H1 (cell line): ENCODE measurements at regions not wholly inside any gene's neighbourhood (a gene's known extent, or its start where the extent isn't known, plus 50 kb on each side); places are given as distances from the start of the nearest gene placed in this dataset.

Source experiments
- CTCF ChIA-PET: fragments of 300-600 bp; sonication (Branson Sonifier 250); formaldehyde crosslinking; loops from one replicate; lab custom pipeline; 2021; ENCODE audit not compliant: partially characterized antibody; lab: Charles Lee
- POLR2A ChIA-PET: fragments of 300-600 bp; sonication (Branson Sonifier 250); formaldehyde crosslinking; loops from one replicate; lab custom pipeline; 2021; ENCODE audit warnings: inconsistent platforms; ENCODE audit not compliant: partially characterized antibody; lab: Charles Lee
- DNase-seq, 2 experiments: peaks; one replicate each; pipeline versions ENCODE4 v3.0.0 to v3.0.0-alpha.2; 2010 to 2022; ENCODE audit warnings: low spot score in 2 of 2, low read depth in 1 of 2, mixed read lengths in 1 of 2
- FAIRE-seq: peaks from 2 replicates; lab custom pipeline; 2011; peaks lifted over from hg19 to GRCh38; lab: Jason Lieb, UNC
- H2AFZ ChIP-seq: 2 replicates; pipeline ENCODE4 v1.8.1; 2012; ENCODE audit warnings: low read length, inconsistent platforms
- H2AK5ac ChIP-seq: 2 replicates; pipeline ENCODE4 v1.6.1; 2013; ENCODE audit warnings: low read depth, low read length
- H2BK120ac ChIP-seq: replicated peaks from 2 replicates; pipeline ENCODE3; 2013; ENCODE audit warnings: low read depth, low read length, inconsistent platforms
- H2BK12ac ChIP-seq: 2 replicates; pipeline ENCODE4 v1.6.1; 2013; ENCODE audit warnings: low read depth, low read length
- H2BK15ac ChIP-seq: 2 replicates; pipeline ENCODE4 v1.6.1; 2013; ENCODE audit warnings: low read length
- H2BK20ac ChIP-seq: 2 replicates; pipeline ENCODE4 v1.6.1; 2013; ENCODE audit warnings: low read length
- H2BK5ac ChIP-seq: 2 replicates; pipeline ENCODE4 v1.6.1; 2013; ENCODE audit warnings: low read depth, low read length
- H3K14ac ChIP-seq: 2 replicates; pipeline ENCODE4 v1.6.1; 2013; ENCODE audit warnings: inconsistent platforms; ENCODE audit not compliant: insufficient read length
- H3K18ac ChIP-seq: 2 replicates; pipeline ENCODE4 v1.6.1; 2013; ENCODE audit warnings: low read length; ENCODE audit errors: extremely low read depth
- H3K23ac ChIP-seq: 2 replicates; pipeline ENCODE4 v1.6.1; 2013; ENCODE audit warnings: inconsistent platforms; ENCODE audit not compliant: insufficient read length
- H3K23me2 ChIP-seq: 2 replicates; pipeline ENCODE4 v1.6.1; 2013; ENCODE audit warnings: low read depth, low read length
- H3K27ac ChIP-seq: 2 replicates; pipeline ENCODE4 v1.6.1; 2011; ENCODE audit warnings: low read depth, low read length, inconsistent platforms
- H3K27me3 ChIP-seq, 4 experiments: replicated peaks in 1 of 4; 1 replicate in 1 of 4; 2 replicates in 3 of 4; pipeline versions ENCODE4 v1.6.1 to v1.8.1; 2011 to 2013; ENCODE audit warnings: low read length in 3 of 4, mild to moderate bottlenecking in 3 of 4, inconsistent platforms in 2 of 4, mixed read lengths in 2 of 4, moderate library complexity in 1 of 4; ENCODE audit not compliant: control insufficient read depth in 3 of 4, insufficient read depth in 3 of 4; ENCODE audit errors: extremely low read depth in 1 of 4
- H3K36me3 ChIP-seq, 4 experiments: 2 replicates each; pipeline versions ENCODE4 v1.6.1 to v1.8.1; 2011 to 2013; ENCODE audit warnings: mild to moderate bottlenecking in 4 of 4, low read length in 3 of 4, moderate library complexity in 2 of 4, control low read depth in 1 of 4, inconsistent platforms in 1 of 4; ENCODE audit not compliant: insufficient read depth in 4 of 4, control insufficient read depth in 2 of 4
- H3K4ac ChIP-seq: replicated peaks from 2 replicates; pipeline ENCODE3; 2013; ENCODE audit warnings: low read length, low read depth, mixed read lengths, inconsistent platforms; ENCODE audit not compliant: insufficient read length
- H3K4me1 ChIP-seq, 4 experiments: replicated peaks in 1 of 4; 1 replicate in 1 of 4; 2 replicates in 3 of 4; pipeline versions ENCODE4 v1.6.1 to v1.8.1; 2011 to 2013; ENCODE audit warnings: low read length in 3 of 4, inconsistent platforms in 2 of 4, mixed read lengths in 1 of 4; ENCODE audit not compliant: insufficient read depth in 4 of 4, control insufficient read depth in 3 of 4
- H3K4me2 ChIP-seq, 2 experiments: 2 replicates each; pipeline versions ENCODE4 v1.6.1 to v1.8.1; 2011 to 2013; ENCODE audit warnings: low read depth in 2 of 2, low read length in 2 of 2, control low read depth in 1 of 2, inconsistent platforms in 1 of 2, mild to moderate bottlenecking in 1 of 2; ENCODE audit not compliant: insufficient read depth in 1 of 2
- H3K4me3 ChIP-seq, 4 experiments: fragments of 200-600, 300-600 bp in 1 of 4; sonication (generic), shearing (Covaris generic), sonication (Bioruptor Twin) in 1 of 4; 2 replicates each; pipeline versions ENCODE4 v1.5.1 to v1.8.1; 2011 to 2016; ENCODE audit warnings: low read length in 4 of 4, low read depth in 3 of 4, control low read depth in 2 of 4, inconsistent platforms in 2 of 4, mild to moderate bottlenecking in 2 of 4, mixed read lengths in 1 of 4, moderate library complexity in 1 of 4; ENCODE audit not compliant: insufficient read depth in 2 of 4; ENCODE audit errors: extremely low read depth in 1 of 4
- H3K56ac ChIP-seq: replicated peaks from 2 replicates; pipeline ENCODE3; 2013; ENCODE audit warnings: low read depth, mild to moderate bottlenecking, mixed read lengths, low read length, inconsistent platforms; ENCODE audit not compliant: insufficient read length
- H3K79me1 ChIP-seq: 2 replicates; pipeline ENCODE4 v1.6.1; 2013; ENCODE audit warnings: low read depth, low read length, control low read depth
- H3K79me2 ChIP-seq, 2 experiments: 2 replicates each; pipeline versions ENCODE4 v1.6.1 to v1.8.1; 2012 to 2013; ENCODE audit warnings: low read length in 2 of 2, mild to moderate bottlenecking in 2 of 2, inconsistent platforms in 1 of 2; ENCODE audit not compliant: insufficient read depth in 2 of 2, control insufficient read depth in 1 of 2
- H3K9ac ChIP-seq, 4 experiments: replicated peaks in 1 of 4; 1 replicate in 1 of 4; 2 replicates in 3 of 4; pipeline versions ENCODE4 v1.6.1 to v1.8.1; 2011 to 2013; ENCODE audit warnings: low read depth in 3 of 4, low read length in 3 of 4, control low read depth in 2 of 4, mild to moderate bottlenecking in 2 of 4, moderate library complexity in 2 of 4, inconsistent platforms in 1 of 4; ENCODE audit errors: extremely low read depth in 1 of 4
- H3K9me3 ChIP-seq, 2 experiments: 2 replicates each; pipeline versions ENCODE4 v1.6.1 to v1.8.1; 2012 to 2013; ENCODE audit warnings: mild to moderate bottlenecking in 2 of 2, moderate library complexity in 2 of 2, control low read depth in 1 of 2, inconsistent platforms in 1 of 2, low read depth in 1 of 2, low read length in 1 of 2, mixed read lengths in 1 of 2; ENCODE audit not compliant: insufficient read depth in 2 of 2
- H4K20me1 ChIP-seq, 2 experiments: replicated peaks in 1 of 2; 2 replicates each; pipeline versions ENCODE3 to v1.8.1; 2011 to 2013; ENCODE audit warnings: inconsistent platforms in 2 of 2, low read length in 2 of 2, mild to moderate bottlenecking in 1 of 2; ENCODE audit not compliant: insufficient read depth in 2 of 2, control insufficient read depth in 1 of 2
- H4K5ac ChIP-seq: 2 replicates; pipeline ENCODE4 v1.6.1; 2013; ENCODE audit warnings: low read length, low read depth, mixed read lengths, inconsistent platforms; ENCODE audit not compliant: insufficient read length
- H4K8ac ChIP-seq: 2 replicates; pipeline ENCODE4 v1.8.0; 2013; ENCODE audit warnings: mild to moderate bottlenecking, moderate library complexity, low read length, inconsistent platforms; ENCODE audit not compliant: insufficient read depth; ENCODE audit errors: extremely low read depth
- H4K91ac ChIP-seq: replicated peaks from 2 replicates; pipeline ENCODE3; 2013; ENCODE audit warnings: low read length, mixed read lengths, inconsistent platforms; ENCODE audit not compliant: insufficient read length
- CTCF ChIP-seq, 3 experiments: IDR thresholded peaks; 1 replicate in 2 of 3; 2 replicates in 1 of 3; pipeline versions ENCODE4 v1.5.1 to v1.6.1; 2011; ENCODE audit warnings: low read length in 3 of 3, mild to moderate bottlenecking in 3 of 3, inconsistent platforms in 2 of 3, low read depth in 1 of 3, moderate library complexity in 1 of 3; ENCODE audit not compliant: insufficient read depth in 1 of 3; ENCODE audit errors: control extremely low read depth in 1 of 3
- EGR1 ChIP-seq: IDR thresholded peaks from 2 replicates; pipeline ENCODE4 v1.6.1; 2011; ENCODE audit warnings: low read depth, low read length, borderline replicate concordance
- EP300 ChIP-seq, 2 experiments: IDR thresholded peaks; 1 replicate in 1 of 2; 2 replicates in 1 of 2; pipeline ENCODE4 v1.6.1; 2011 to 2012; ENCODE audit warnings: low read depth in 2 of 2, low read length in 2 of 2, mild to moderate bottlenecking in 2 of 2, borderline replicate concordance in 1 of 2, inconsistent platforms in 1 of 2, moderate library complexity in 1 of 2
- JUND ChIP-seq: IDR thresholded peaks from 2 replicates; pipeline ENCODE4 v1.6.1; 2011; ENCODE audit warnings: mild to moderate bottlenecking, improper control_type of control experiment, low read length
- RXRA ChIP-seq: IDR thresholded peaks from 2 replicates; pipeline ENCODE4 v1.6.1; 2011; ENCODE audit warnings: low read depth, mild to moderate bottlenecking, low read length, moderate library complexity; ENCODE audit not compliant: insufficient read depth
- TCF12 ChIP-seq: IDR thresholded peaks from 2 replicates; pipeline ENCODE4 v1.6.1; 2011; ENCODE audit warnings: low read depth, mild to moderate bottlenecking, low read length
- WGBS, 2 experiments: shearing (Covaris generic) in 1 of 2; methylation state at CpG; one replicate each; pipeline versions ENCODE4 v1.1.6 to v1.1.7; 2013 to 2015; ENCODE audit warnings: low lambda C conversion rate in 2 of 2, mixed read lengths in 2 of 2, inconsistent platforms in 1 of 2, low coverage in 1 of 2, missing lambda C conversion rate in 1 of 2; ENCODE audit not compliant: insufficient replicate concordance in 2 of 2, insufficient coverage in 1 of 2, insufficient read length in 1 of 2; ENCODE audit errors: extremely low coverage in 1 of 2, missing lambda C conversion rate in 1 of 2; 5-methylcytosine and 5-hydroxymethylcytosine counted together

- H3K27ac ChIP-seq = no peak overlapping the region
- H2BK120ac ChIP-seq = no peak overlapping the region
- H3K79me1 ChIP-seq = no peaks in the 10 kb centered on the region
- DNase-seq (no peak), FAIRE-seq (no peak)
- H3K23ac ChIP-seq = no peak overlapping the region
- H3K4ac ChIP-seq = no peak overlapping the region
- no peak overlapping the region for H2BK12ac ChIP-seq
- WGBS, 2 experiments = 84% methylated on average over 4 of the region's 4 CpGs; no CpG with 5 or more reads in 1 of the 2 experiments
- no peak overlapping the region for H4K91ac ChIP-seq
- H3K9ac ChIP-seq = no peak overlapping the region
- ChIA-PET CTCF (interaction anchor here (0.8 to 1.3 kb wide), 3 partner anchors 12 to 232 kb away, joined by 3 to 4 read pairs (median 3); no protein-coding TSS in a partner anchor), POLR2A (no interaction called here)
- no peaks in the 10 kb centered on the region for H3K4me1 ChIP-seq
- H3K27me3 ChIP-seq = no peaks in the 10 kb centered on the region
- no peak overlapping the region for H3K18ac ChIP-seq
- no peaks in the 10 kb centered on the region for H3K23me2 ChIP-seq
- no peak overlapping the region for H2AFZ ChIP-seq
- no peak overlapping the region for H3K4me2 ChIP-seq
- H3K36me3 ChIP-seq = no peaks in the 10 kb centered on the region
- H2BK20ac ChIP-seq = no peak overlapping the region
- H4K8ac ChIP-seq = no peak overlapping the region
- H3K4me3 ChIP-seq = no peak overlapping the region
- H2AK5ac ChIP-seq = no peak overlapping the region
- H3K9me3 ChIP-seq = peaks cover 4 to 14% of the 10 kb centered on the region in 2 experiments; a peak in 3 of 4 replicates
- no peak overlapping the region for H3K56ac ChIP-seq
- H4K5ac ChIP-seq = no peak overlapping the region
- H2BK15ac ChIP-seq = no peak overlapping the region
- no peaks in the 10 kb centered on the region for H4K20me1 ChIP-seq
- no peak overlapping the region for H2BK5ac ChIP-seq
- H3K79me2 ChIP-seq = no peaks in the 10 kb centered on the region
- H3K14ac ChIP-seq = no peak overlapping the region
- TF ChIP-seq RXRA = no peak
- no peak for TF ChIP-seq CTCF (IDR thresholded peaks at IDR 0.05; ENCODE audit: control extremely low read depth in 1 of 3, insufficient read depth in 1 of 3, low read depth in 1 of 3, low read length in 3 of 3)
- no peak for TF ChIP-seq TCF12
- no peak for TF ChIP-seq EGR1
- TF ChIP-seq JUND = no peak
- TF ChIP-seq EP300 (IDR thresholded peaks at IDR 0.05; ENCODE audit: borderline replicate concordance in 1 of 2, low read depth in 2 of 2, low read length in 2 of 2) = no peak
These were observed 155.0 kb downstream of the FGF1 start for GRCh38 chr5:142530904-142531303.
